ENCODE measurements at regions not wholly inside any gene's neighbourhood (a gene's known extent, or its start where the extent isn't known, plus 50 kb on each side); places are given as distances from the start of the nearest gene placed in this dataset.

- no peak for TF ChIP-seq CTCF (IDR thresholded peaks at IDR 0.05)
- Histone ChIP-seq H3K36me3 (ENCODE audit: low read depth, missing control alignments) (no peaks in the 10 kb centered on the region), H3K27me3 (no peaks in the 10 kb centered on the region), H3K4me1 (peaks cover 9% of the 10 kb centered on the region), H3K9me3 (no peaks in the 10 kb centered on the region), H3K4me3 (no peak overlapping the region), H3K27ac (no peak overlapping the region)
- 56 to 58% methylated on average over 5 of the region's 5 CpGs for WGBS, 2 donors
- no peak for DNase-seq
- intact Hi-C loops (cut with DNase I; ENCODE audit: low total_unique reads) = no loop called here
Observed at GRCh38 chr6:144335311-144335861, 50.3 kb downstream of the UTRN start.

GRCh38 chr6:144335914-144336313, 50.8 kb downstream of the UTRN start:
- 91 to 95% methylated on average over 5 of the region's 5 CpGs for WGBS, 2 donors
- Histone ChIP-seq H3K36me3 (ENCODE audit: low read depth, missing control alignments) (no peaks in the 10 kb centered on the region), H3K27ac (no peak overlapping the region), H3K9me3 (no peaks in the 10 kb centered on the region), H3K27me3 (no peaks in the 10 kb centered on the region), H3K4me3 (no peak overlapping the region), H3K4me1 (peaks cover 15% of the 10 kb centered on the region)
- intact Hi-C loops (cut with DNase I; ENCODE audit: low total_unique reads) = no loop called here
- no peak for DNase-seq
- TF ChIP-seq CTCF (IDR thresholded peaks at IDR 0.05) (no peak), POLR2A (IDR thresholded peaks at IDR 0.05) (no peak)

GRCh38 chr6:144336900-144337299, 51.8 kb downstream of the UTRN start:
- DNase-seq = no peak
- H3K36me3 ChIP-seq (ENCODE audit: low read depth, missing control alignments) = no peaks in the 10 kb centered on the region
- WGBS, 2 donors = 92 to 97% methylated on average over 2 of the region's 2 CpGs
- intact Hi-C loops (cut with DNase I; ENCODE audit: low total_unique reads) = no loop called here
- H3K4me1 ChIP-seq = peaks cover 15% of the 10 kb centered on the region
- H3K27ac ChIP-seq = no peak overlapping the region
- no peaks in the 10 kb centered on the region for H3K27me3 ChIP-seq
- TF ChIP-seq POLR2A (IDR thresholded peaks at IDR 0.05) = no peak
- no peak for TF ChIP-seq CTCF (IDR thresholded peaks at IDR 0.05)
- H3K9me3 ChIP-seq = no peaks in the 10 kb centered on the region
- no peak overlapping the region for H3K4me3 ChIP-seq

GRCh38 chr6:144338474-144338873, 53.3 kb downstream of the UTRN start:
- intact Hi-C loops (cut with DNase I; ENCODE audit: low total_unique reads) = no loop called here
- Histone ChIP-seq H3K4me3 (no peak overlapping the region), H3K27ac (no peak overlapping the region), H3K4me1 (peaks cover 15% of the 10 kb centered on the region), H3K36me3 (ENCODE audit: low read depth, missing control alignments) (no peaks in the 10 kb centered on the region), H3K27me3 (no peaks in the 10 kb centered on the region), H3K9me3 (no peaks in the 10 kb centered on the region)
- no peak for TF ChIP-seq POLR2A (IDR thresholded peaks at IDR 0.05)
- no peak for TF ChIP-seq CTCF (IDR thresholded peaks at IDR 0.05)
- DNase-seq = no peak
- 88 to 93% methylated on average over 6 of the region's 6 CpGs for WGBS, 2 donors

DNA sequence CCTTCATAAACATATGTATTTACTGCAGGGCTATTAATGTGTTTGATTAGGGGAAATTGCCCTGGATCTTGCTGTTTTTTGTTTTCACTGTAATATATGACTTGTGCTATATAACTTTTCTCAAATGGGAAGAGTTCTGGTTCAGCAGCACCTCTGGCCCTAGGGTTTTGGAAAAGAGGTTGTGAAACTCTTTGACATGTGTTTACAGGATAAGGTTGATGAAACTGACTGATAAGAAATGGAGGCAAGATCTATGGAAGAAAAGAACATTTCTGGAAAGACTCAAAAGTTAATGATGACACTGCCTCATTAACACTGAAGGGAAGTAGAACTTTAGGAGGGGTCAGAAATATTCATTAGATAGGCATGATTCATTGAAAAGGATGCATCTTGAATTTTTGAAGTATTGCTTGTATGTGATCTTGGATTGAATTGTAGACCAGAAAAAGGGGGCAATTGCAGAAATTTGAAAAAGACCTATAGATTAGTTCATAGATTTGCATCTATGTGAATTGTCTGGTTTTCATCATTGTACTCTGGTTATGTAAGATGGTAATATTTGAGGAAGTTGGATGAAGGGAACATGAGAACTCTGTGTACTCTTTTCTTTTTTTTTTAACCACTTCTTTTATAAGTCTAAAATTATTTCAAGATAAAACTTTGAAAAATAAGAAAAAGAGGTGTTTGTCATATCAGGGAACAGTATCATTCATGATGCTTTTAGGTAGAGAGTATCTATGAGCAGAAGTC, 54.0 kb downstream of the UTRN start:
- TF ChIP-seq CTCF (IDR thresholded peaks at IDR 0.05) = no peak
- no peak for TF ChIP-seq POLR2A (IDR thresholded peaks at IDR 0.05)
- intact Hi-C loops (cut with DNase I; ENCODE audit: low total_unique reads) = no loop called here
- DNase-seq = no peak
- Histone ChIP-seq H3K27ac (peak overlapping the region in 1 of 2 donors; percentile 56), H3K36me3 (ENCODE audit: low read depth, missing control alignments) (no peaks in the 10 kb centered on the region), H3K4me1 (peaks cover 15% of the 10 kb centered on the region), H3K9me3 (no peaks in the 10 kb centered on the region), H3K27me3 (no peaks in the 10 kb centered on the region), H3K4me3 (no peak overlapping the region)
